BLaER1 treated with 17β-estradiol and CSF1 and Interleukin-3, amounts not matched to agents 10 nM and 100 nM (cell line): ENCODE measurements at regions not wholly inside any gene's neighbourhood (a gene's known extent, or its start where the extent isn't known, plus 50 kb on each side); places are given as distances from the start of the nearest gene placed in this dataset.

Source experiments
- H3K27ac ChIP-seq, 11 experiments: shearing (Covaris generic); formaldehyde crosslinking; 2 replicates each; pipeline ENCODE4 v1.8.1; 2022
- H3K27me3 ChIP-seq, 11 experiments: shearing (Covaris generic); formaldehyde crosslinking; 2 replicates each; pipeline ENCODE4 v1.8.1; 2022
- H3K36me3 ChIP-seq, 11 experiments: shearing (Covaris generic); formaldehyde crosslinking; 2 replicates each; pipeline ENCODE4 v1.8.1; 2022
- H3K4me1 ChIP-seq, 10 experiments: shearing (Covaris generic); formaldehyde crosslinking; 2 replicates each; pipeline ENCODE4 v1.8.1; 2022
- H3K4me2 ChIP-seq, 11 experiments: shearing (Covaris generic); formaldehyde crosslinking; 2 replicates each; pipeline ENCODE4 v1.8.1; 2022
- H3K4me3 ChIP-seq, 10 experiments: shearing (Covaris generic); formaldehyde crosslinking; 2 replicates each; pipeline ENCODE4 v1.8.1; 2022
- H3K9ac ChIP-seq, 11 experiments: shearing (Covaris generic); formaldehyde crosslinking; 2 replicates each; pipeline ENCODE4 v1.8.1; 2022
- H3K9me3 ChIP-seq, 11 experiments: shearing (Covaris generic); formaldehyde crosslinking; replicated peaks in 1 of 11; 2 replicates each; pipeline ENCODE4 v1.8.1; 2022
- H4K20me1 ChIP-seq, 11 experiments: shearing (Covaris generic); formaldehyde crosslinking; 2 replicates each; pipeline ENCODE4 v1.8.1; 2022
- Cebpa-rat ChIP-seq, 11 experiments: shearing (Covaris generic); IDR thresholded peaks; 2 replicates each; pipeline ENCODE4 v1.8.1; 2022

DNA sequence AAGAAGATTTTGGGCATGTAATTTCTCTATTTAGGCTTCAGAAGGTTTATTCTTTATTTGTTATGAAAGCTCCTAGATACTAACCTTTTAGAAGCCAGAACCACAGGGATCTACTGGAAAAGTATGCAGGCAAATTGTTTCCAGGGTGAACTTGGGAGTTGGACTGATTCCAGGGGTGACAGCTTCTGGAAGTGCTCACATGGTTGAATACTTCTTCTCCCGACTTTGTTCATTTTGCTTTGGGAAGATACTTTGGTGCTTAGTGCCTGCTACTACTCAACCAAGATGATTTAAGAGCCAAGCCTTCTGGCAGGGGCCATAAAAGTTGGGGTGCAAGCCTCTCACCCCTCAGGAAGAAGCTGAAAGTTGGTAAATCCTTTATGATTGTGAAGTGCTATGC, 445.6 kb downstream of the ACTRT1 start:
- Histone ChIP-seq H3K4me2 (no peak overlapping the region), H3K9me3 (no peaks in the 10 kb centered on the region; a peak in 1 of 22 replicates), H3K36me3 (no peaks in the 10 kb centered on the region), H3K9ac (no peak overlapping the region), H3K27ac (no peak overlapping the region), H4K20me1 (peaks cover 0 to 6% (median 0%) of the 10 kb centered on the region in 11 experiments; a peak in 4 of 22 replicates), H3K4me1 (no peaks in the 10 kb centered on the region), H3K27me3 (peaks cover 49 to 90% (median 78%) of the 10 kb centered on the region in 11 experiments), H3K4me3 (no peak overlapping the region)
- TF ChIP-seq Cebpa-rat (IDR thresholded peaks at IDR 0.05) = no peak

DNA sequence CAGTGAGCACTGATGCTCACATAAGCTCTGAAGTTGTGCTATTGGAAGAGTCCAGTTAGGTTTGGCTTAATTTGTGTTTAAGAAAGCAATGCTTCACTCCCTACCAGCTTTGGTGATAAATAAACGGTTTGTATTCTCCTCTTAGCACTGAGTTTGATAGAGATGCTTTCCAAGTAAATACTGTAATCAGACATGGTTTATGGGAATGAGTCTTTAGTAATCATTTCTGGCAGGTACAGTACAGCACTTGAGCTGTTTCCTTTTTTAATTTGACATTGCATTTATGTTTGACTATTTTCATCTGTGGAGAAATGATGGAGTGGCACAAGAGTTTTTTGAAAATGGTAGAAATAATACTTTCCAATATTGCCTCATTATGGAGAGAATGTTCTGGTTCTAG, 455.3 kb downstream of the ACTRT1 start:
- H3K4me3 ChIP-seq = no peak overlapping the region
- H3K4me1 ChIP-seq = no peaks in the 10 kb centered on the region
- no peak overlapping the region for H3K27ac ChIP-seq
- no peak for TF ChIP-seq Cebpa-rat (IDR thresholded peaks at IDR 0.05)
- no peaks in the 10 kb centered on the region for H3K36me3 ChIP-seq
- H3K27me3 ChIP-seq = peaks cover 21 to 69% (median 56%) of the 10 kb centered on the region in 11 experiments; a peak in 20 of 22 replicates
- no peak overlapping the region for H3K9ac ChIP-seq
- peaks cover 0 to 3% (median 0%) of the 10 kb centered on the region in 11 experiments; a peak in 1 of 22 replicates for H4K20me1 ChIP-seq
- H3K4me2 ChIP-seq = no peak overlapping the region
- H3K9me3 ChIP-seq = no peaks in the 10 kb centered on the region; a peak in 1 of 22 replicates

- Histone ChIP-seq H3K4me2 (no peak overlapping the region), H3K9ac (no peak overlapping the region), H3K36me3 (no peaks in the 10 kb centered on the region), H3K4me3 (no peak overlapping the region), H3K27ac (no peak overlapping the region), H3K4me1 (no peaks in the 10 kb centered on the region), H3K27me3 (peaks cover 6 to 60% (median 36%) of the 10 kb centered on the region in 11 experiments; a peak in 19 of 22 replicates), H4K20me1 (no peaks in the 10 kb centered on the region), H3K9me3 (peaks cover 31 to 66% (median 41%) of the 10 kb centered on the region in 11 experiments)
- no peak for TF ChIP-seq Cebpa-rat (IDR thresholded peaks at IDR 0.05)
Measured at GRCh38 chrX:127578395-127578794, 473.8 kb downstream of the ACTRT1 start.

- H3K9ac ChIP-seq = no peak overlapping the region
- TF ChIP-seq Cebpa-rat (IDR thresholded peaks at IDR 0.05) = no peak
- no peak overlapping the region for H3K27ac ChIP-seq
Measured at GRCh38 chrX:127577884-127578283, 474.3 kb downstream of the ACTRT1 start.

DNA sequence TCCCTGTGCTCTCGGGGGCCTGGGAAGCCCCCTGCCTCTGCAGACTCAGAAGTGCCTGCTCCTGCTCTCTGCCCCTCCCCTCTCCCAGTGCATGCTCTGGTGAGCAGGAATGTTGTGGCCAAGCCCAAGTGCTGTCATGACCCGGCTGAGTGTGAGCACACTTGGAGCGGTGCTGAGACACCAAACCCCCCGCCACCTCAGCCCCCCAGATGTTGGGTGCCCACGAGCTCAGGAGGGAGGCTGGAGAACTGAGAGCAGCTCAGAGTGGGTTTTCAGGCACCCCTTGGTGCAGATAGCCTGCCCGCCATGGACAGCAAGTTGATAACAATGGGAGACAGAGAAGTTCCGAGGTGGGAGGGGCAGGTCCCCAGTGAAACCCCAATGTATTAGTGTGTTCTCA, 477.4 kb downstream of the ACTRT1 start:
- no peak for TF ChIP-seq Cebpa-rat (IDR thresholded peaks at IDR 0.05)
- Histone ChIP-seq H4K20me1 (no peaks in the 10 kb centered on the region), H3K4me1 (peaks cover 0 to 27% (median 13%) of the 10 kb centered on the region in 10 experiments; a peak in 13 of 20 replicates), H3K9ac (no peak overlapping the region), H3K36me3 (no peaks in the 10 kb centered on the region), H3K4me2 (no peak overlapping the region), H3K4me3 (no peak overlapping the region), H3K9me3 (peaks cover 31 to 57% (median 41%) of the 10 kb centered on the region in 11 experiments), H3K27ac (no peak overlapping the region), H3K27me3 (peaks cover 28 to 68% (median 39%) of the 10 kb centered on the region in 11 experiments)

More at GRCh38 chrX:127577884-127578283, 474.3 kb downstream of the ACTRT1 start:
- peaks cover 0 to under 1% (median 0%) of the 10 kb centered on the region in 10 experiments; a peak in 2 of 20 replicates for H3K4me1 ChIP-seq
- H4K20me1 ChIP-seq = no peaks in the 10 kb centered on the region
- peaks cover 6 to 60% (median 31%) of the 10 kb centered on the region in 11 experiments; a peak in 19 of 22 replicates for H3K27me3 ChIP-seq
- H3K4me2 ChIP-seq = no peak overlapping the region
- H3K36me3 ChIP-seq = no peaks in the 10 kb centered on the region
- H3K9me3 ChIP-seq = peaks cover 31 to 66% (median 41%) of the 10 kb centered on the region in 11 experiments
- H3K4me3 ChIP-seq = no peak overlapping the region

DNA sequence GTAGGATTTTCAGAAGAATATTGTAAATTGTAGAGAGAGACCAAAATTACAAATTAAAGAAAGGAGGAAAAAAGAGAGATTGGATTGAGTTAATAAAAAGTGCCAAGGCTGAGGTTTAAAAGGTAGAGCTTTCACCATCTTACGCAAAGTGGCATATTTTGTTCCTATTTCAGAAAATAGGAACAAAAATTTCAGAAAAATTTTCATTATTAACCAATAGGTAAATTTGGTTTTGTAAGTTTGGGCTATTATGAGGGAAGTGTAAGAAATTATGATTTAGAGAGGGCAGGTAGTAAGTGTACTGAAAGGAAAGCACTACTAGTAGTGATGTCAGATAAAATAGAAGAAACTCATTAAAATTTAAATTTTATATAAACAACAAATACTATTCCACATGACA, 479.7 kb downstream of the ACTRT1 start:
- Histone ChIP-seq H3K9ac (no peak overlapping the region), H3K27ac (no peak overlapping the region), H3K36me3 (no peaks in the 10 kb centered on the region), H3K4me3 (no peak overlapping the region), H3K27me3 (peaks cover 45 to 79% (median 58%) of the 10 kb centered on the region in 11 experiments), H4K20me1 (no peaks in the 10 kb centered on the region), H3K9me3 (peaks cover 18 to 38% (median 28%) of the 10 kb centered on the region in 11 experiments), H3K4me1 (peaks cover 0 to 27% (median 13%) of the 10 kb centered on the region in 10 experiments; a peak in 13 of 20 replicates), H3K4me2 (peak overlapping the region in 10 of 11 experiments; percentile 4 to 64 (median 38); a peak in 12 of 22 replicates)
- TF ChIP-seq Cebpa-rat (IDR thresholded peaks at IDR 0.05) = no peak

DNA sequence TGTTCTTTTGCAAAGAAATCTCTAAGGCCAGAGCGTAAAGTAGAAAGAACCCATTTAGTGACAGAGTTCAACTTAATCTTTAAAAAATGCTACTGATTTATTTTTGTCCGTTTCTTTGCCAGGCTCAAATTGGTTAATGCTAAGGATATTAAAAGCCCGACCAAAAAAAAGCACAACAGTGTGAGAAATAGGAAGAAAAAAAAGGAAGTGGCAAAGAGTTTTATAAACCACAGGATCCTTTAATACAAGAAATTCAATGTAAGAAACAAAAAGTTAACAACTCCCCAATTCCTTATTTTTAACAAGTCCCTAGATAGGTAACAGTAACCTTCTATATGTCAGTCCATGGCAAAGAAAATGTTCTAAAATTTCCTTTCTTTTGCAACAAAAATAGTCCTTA, 480.4 kb downstream of the ACTRT1 start:
- Histone ChIP-seq H3K27me3 (peaks cover 45 to 82% (median 63%) of the 10 kb centered on the region in 11 experiments), H3K4me1 (peaks cover 0 to 27% (median 13%) of the 10 kb centered on the region in 10 experiments; a peak in 13 of 20 replicates), H4K20me1 (no peaks in the 10 kb centered on the region), H3K27ac (no peak overlapping the region), H3K4me2 (peak overlapping the region in 10 of 11 experiments; percentile 4 to 64 (median 38); a peak in 14 of 22 replicates), H3K9me3 (peaks cover 12 to 32% (median 22%) of the 10 kb centered on the region in 11 experiments), H3K4me3 (no peak overlapping the region), H3K9ac (peak overlapping the region in 1 of 11 experiments; percentile 15; a peak in 1 of 22 replicates), H3K36me3 (no peaks in the 10 kb centered on the region)
- no peak for TF ChIP-seq Cebpa-rat (IDR thresholded peaks at IDR 0.05)

- H4K20me1 ChIP-seq = no peaks in the 10 kb centered on the region
- H3K27me3 ChIP-seq = peaks cover 45 to 90% (median 77%) of the 10 kb centered on the region in 11 experiments
- H3K4me1 ChIP-seq = peaks cover 0 to 27% (median 13%) of the 10 kb centered on the region in 10 experiments; a peak in 13 of 20 replicates
- peaks cover 0 to 16% (median 7%) of the 10 kb centered on the region in 11 experiments; a peak in 13 of 22 replicates for H3K9me3 ChIP-seq
- H3K4me3 ChIP-seq = no peak overlapping the region
- no peak for TF ChIP-seq Cebpa-rat (IDR thresholded peaks at IDR 0.05)
- no peak overlapping the region for H3K27ac ChIP-seq
- H3K36me3 ChIP-seq = no peaks in the 10 kb centered on the region
- no peak overlapping the region for H3K4me2 ChIP-seq
- no peak overlapping the region for H3K9ac ChIP-seq
Measured at GRCh38 chrX:127570276-127570675, 481.9 kb downstream of the ACTRT1 start.

DNA sequence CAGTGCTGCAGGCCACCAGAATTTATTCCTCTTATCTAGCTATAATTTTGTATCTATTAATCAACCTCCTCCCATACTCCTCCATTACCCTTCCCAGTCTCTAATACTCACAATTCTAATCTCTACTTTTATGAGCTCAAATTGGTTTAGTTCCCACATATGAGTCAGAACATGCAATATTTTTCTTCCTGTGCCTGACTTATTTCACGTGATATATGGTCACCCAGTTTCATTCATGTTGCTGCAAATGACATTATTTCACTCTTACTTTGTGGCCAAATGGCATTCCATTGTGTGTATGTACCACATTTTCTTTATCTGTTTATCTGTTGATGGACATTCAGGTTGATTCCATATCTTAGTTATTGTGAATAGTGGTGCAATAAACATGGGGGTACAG, 483.5 kb downstream of the ACTRT1 start:
- Histone ChIP-seq H3K4me2 (no peak overlapping the region), H4K20me1 (no peaks in the 10 kb centered on the region), H3K9me3 (peaks cover 0 to 1% (median 0%) of the 10 kb centered on the region in 11 experiments; a peak in 3 of 22 replicates), H3K4me1 (peaks cover 0 to 27% (median 13%) of the 10 kb centered on the region in 10 experiments; a peak in 13 of 20 replicates), H3K9ac (no peak overlapping the region), H3K4me3 (no peak overlapping the region), H3K27ac (no peak overlapping the region), H3K36me3 (no peaks in the 10 kb centered on the region), H3K27me3 (peaks cover 42 to 86% (median 78%) of the 10 kb centered on the region in 11 experiments)
- no peak for TF ChIP-seq Cebpa-rat (IDR thresholded peaks at IDR 0.05)
